Keratinocyte (primary cell): ENCODE measurements at regions not wholly inside any gene's neighbourhood (a gene's known extent, or its start where the extent isn't known, plus 50 kb on each side); places are given as distances from the start of the nearest gene placed in this dataset.

Experiments
- DNase-seq: peaks from one replicate; pipeline ENCODE4 v3.0.0-alpha.2; 2011; ENCODE audit warnings: low read depth, missing footprints, low spot score
- FAIRE-seq: peaks from 2 replicates; lab custom pipeline; 2011; peaks lifted over from hg19 to GRCh38; lab: Jason Lieb, UNC
- H2AFZ ChIP-seq: 2 replicates; pipeline ENCODE4 v1.6.0; 2012; ENCODE audit warnings: low read length, control low read depth, inconsistent platforms; ENCODE audit not compliant: control insufficient read depth
- H3K27ac ChIP-seq: 2 replicates; pipeline ENCODE4 v1.5.1; 2011; ENCODE audit warnings: low read length; ENCODE audit not compliant: control insufficient read depth, insufficient read depth
- H3K27me3 ChIP-seq: 3 replicates; pipeline ENCODE4 v1.6.0; 2011; ENCODE audit warnings: low read length; ENCODE audit not compliant: control insufficient read depth, insufficient read depth; ENCODE audit errors: extremely low read depth
- H3K36me3 ChIP-seq, 2 experiments: 2 replicates in 1 of 2; 3 replicates in 1 of 2; pipeline ENCODE4 v1.5.1; 2011; ENCODE audit warnings: low read length in 2 of 2, mild to moderate bottlenecking in 1 of 2; ENCODE audit not compliant: control insufficient read depth in 2 of 2, insufficient read depth in 2 of 2; ENCODE audit errors: extremely low read depth in 1 of 2
- H3K4me1 ChIP-seq: 3 replicates; pipeline ENCODE4 v1.5.1; 2011; ENCODE audit warnings: low read length; ENCODE audit not compliant: control insufficient read depth, insufficient read depth; ENCODE audit errors: extremely low read depth
- H3K4me2 ChIP-seq: 3 replicates; pipeline ENCODE4 v1.6.0; 2011; ENCODE audit warnings: low read depth, low read length; ENCODE audit not compliant: control insufficient read depth, insufficient read depth; ENCODE audit errors: extremely low read depth
- H3K4me3 ChIP-seq, 3 experiments: fragments of 200-600 bp in 1 of 3; sonication (generic) in 1 of 3; 2 replicates in 2 of 3; 3 replicates in 1 of 3; pipeline ENCODE4 v1.5.1; 2011 to 2016; ENCODE audit warnings: low read length in 3 of 3, mild to moderate bottlenecking in 3 of 3, control low read depth in 2 of 3, inconsistent platforms in 1 of 3, low read depth in 1 of 3, mixed read lengths in 1 of 3, mixed run types in 1 of 3, moderate library complexity in 1 of 3; ENCODE audit not compliant: control insufficient read depth in 2 of 3, insufficient read depth in 2 of 3; ENCODE audit errors: extremely low read depth in 1 of 3
- H3K79me2 ChIP-seq: 2 replicates; pipeline ENCODE4 v1.6.0; 2012; ENCODE audit warnings: low read length; ENCODE audit not compliant: control insufficient read depth, insufficient read depth
- H3K9ac ChIP-seq: 3 replicates; pipeline ENCODE4 v1.6.0; 2011; ENCODE audit warnings: low read length; ENCODE audit not compliant: control insufficient read depth, insufficient read depth; ENCODE audit errors: extremely low read depth
- H3K9me1 ChIP-seq: 3 replicates; pipeline ENCODE4 v1.6.0; 2011; ENCODE audit warnings: low read length; ENCODE audit not compliant: control insufficient read depth, insufficient read depth; ENCODE audit errors: extremely low read depth
- H3K9me3 ChIP-seq: 2 replicates; pipeline ENCODE4 v1.5.1; 2012; ENCODE audit warnings: low read depth, low read length; ENCODE audit not compliant: control insufficient read depth
- H4K20me1 ChIP-seq: 3 replicates; pipeline ENCODE4 v1.6.0; 2011; ENCODE audit warnings: low read length; ENCODE audit not compliant: control insufficient read depth, insufficient read depth; ENCODE audit errors: extremely low read depth
- EZH2 ChIP-seq: IDR thresholded peaks from one replicate; pipeline ENCODE4 v1.6.1; 2012; ENCODE audit warnings: inconsistent platforms, mild to moderate bottlenecking, low read length, moderate library complexity
- dilution Hi-C: fragments of 300-500 bp; cut with MboI; formaldehyde crosslinking; loops from one replicate; pipeline ENCODE4 v1.7.0; 2020; ENCODE audit warnings: low sequenced_read_pairs; ENCODE audit not compliant: extremely low pct_ligation_motif_present
- TF ChIP-seq, protein P1 (sequence below), 3 experiments: IDR thresholded peaks in 1 of 3; conservative IDR thresholded peaks in 1 of 3; optimal IDR thresholded peaks in 1 of 3; 2 replicates in 2 of 3; 3 replicates in 1 of 3; pipeline versions ENCODE3 to v1.5.1; 2011; ENCODE audit warnings: low read length in 3 of 3, mild to moderate bottlenecking in 3 of 3, moderate library complexity in 2 of 3, control low read depth in 1 of 3, inconsistent platforms in 1 of 3; ENCODE audit not compliant: insufficient read depth in 2 of 3; ENCODE audit errors: extremely low read depth in 1 of 3

DNA sequence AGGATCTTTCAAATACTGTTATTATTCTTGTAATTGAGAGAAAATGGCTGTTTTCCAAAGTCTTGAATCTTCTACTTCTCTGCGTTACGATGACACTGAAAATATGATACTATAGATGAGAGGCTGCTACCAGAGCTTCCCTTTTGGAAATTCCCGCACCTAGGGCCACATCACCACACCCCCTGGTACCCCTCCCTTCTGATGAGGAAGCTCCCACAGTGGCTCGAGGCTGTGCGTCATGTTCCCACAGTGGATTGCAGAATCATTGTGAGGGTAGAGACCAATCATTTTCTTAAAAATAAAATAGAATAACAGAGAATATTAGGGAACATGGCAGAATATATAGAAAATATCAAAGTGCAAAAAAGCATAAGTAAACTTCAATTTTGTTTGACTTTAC lies 268.9 kb upstream of the SMIM21 start:
- Histone ChIP-seq H3K36me3 (no peaks in the 10 kb centered on the region), H2AFZ (no peak overlapping the region), H3K9me1 (no peaks in the 10 kb centered on the region), H4K20me1 (no peaks in the 10 kb centered on the region), H3K4me3 (no peak overlapping the region), H3K9me3 (no peaks in the 10 kb centered on the region), H3K4me1 (no peaks in the 10 kb centered on the region), H3K79me2 (no peaks in the 10 kb centered on the region), H3K4me2 (no peak overlapping the region), H3K27me3 (no peaks in the 10 kb centered on the region), H3K27ac (no peak overlapping the region), H3K9ac (no peak overlapping the region)
- DNase-seq (no peak), FAIRE-seq (no peak)
- TF ChIP-seq, protein P1, sequence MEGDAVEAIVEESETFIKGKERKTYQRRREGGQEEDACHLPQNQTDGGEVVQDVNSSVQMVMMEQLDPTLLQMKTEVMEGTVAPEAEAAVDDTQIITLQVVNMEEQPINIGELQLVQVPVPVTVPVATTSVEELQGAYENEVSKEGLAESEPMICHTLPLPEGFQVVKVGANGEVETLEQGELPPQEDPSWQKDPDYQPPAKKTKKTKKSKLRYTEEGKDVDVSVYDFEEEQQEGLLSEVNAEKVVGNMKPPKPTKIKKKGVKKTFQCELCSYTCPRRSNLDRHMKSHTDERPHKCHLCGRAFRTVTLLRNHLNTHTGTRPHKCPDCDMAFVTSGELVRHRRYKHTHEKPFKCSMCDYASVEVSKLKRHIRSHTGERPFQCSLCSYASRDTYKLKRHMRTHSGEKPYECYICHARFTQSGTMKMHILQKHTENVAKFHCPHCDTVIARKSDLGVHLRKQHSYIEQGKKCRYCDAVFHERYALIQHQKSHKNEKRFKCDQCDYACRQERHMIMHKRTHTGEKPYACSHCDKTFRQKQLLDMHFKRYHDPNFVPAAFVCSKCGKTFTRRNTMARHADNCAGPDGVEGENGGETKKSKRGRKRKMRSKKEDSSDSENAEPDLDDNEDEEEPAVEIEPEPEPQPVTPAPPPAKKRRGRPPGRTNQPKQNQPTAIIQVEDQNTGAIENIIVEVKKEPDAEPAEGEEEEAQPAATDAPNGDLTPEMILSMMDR (optimal IDR thresholded peaks at IDR 0.05 in 1 of 3, IDR thresholded peaks at IDR 0.05 in 1 of 3, conservative IDR thresholded peaks at IDR 0.05 in 1 of 3; ENCODE audit: extremely low read depth in 1 of 3, insufficient read depth in 2 of 3, low read length in 3 of 3) = no peak
- no peak for TF ChIP-seq EZH2
- dilution Hi-C loops = no loop called here

DNA sequence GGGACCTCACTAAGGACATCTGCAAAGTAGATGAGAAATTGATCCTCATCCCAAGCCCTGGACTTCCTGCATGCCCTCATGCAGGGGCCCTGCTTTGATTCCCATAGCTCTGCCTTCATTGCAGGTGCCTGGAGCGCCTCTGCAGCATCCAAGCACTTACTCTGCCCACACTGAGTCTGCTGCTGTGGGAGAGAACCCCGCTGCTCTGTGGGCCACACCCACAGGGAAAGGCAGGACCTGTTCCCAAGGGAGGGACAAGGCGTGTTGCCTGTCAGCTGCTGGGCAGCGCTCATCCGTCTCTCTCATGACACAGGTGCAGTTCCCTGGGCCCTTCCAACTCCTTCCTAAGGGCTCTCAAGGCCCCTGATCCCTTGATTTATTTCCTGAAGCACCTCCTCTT lies 266.8 kb upstream of the SMIM21 start:
- no peaks in the 10 kb centered on the region for H4K20me1 ChIP-seq
- no peak overlapping the region for H3K9ac ChIP-seq
- DNase-seq (no peak), FAIRE-seq (no peak)
- TF ChIP-seq, protein P1 (optimal IDR thresholded peaks at IDR 0.05 in 1 of 3, IDR thresholded peaks at IDR 0.05 in 1 of 3, conservative IDR thresholded peaks at IDR 0.05 in 1 of 3; ENCODE audit: extremely low read depth in 1 of 3, insufficient read depth in 2 of 3, low read length in 3 of 3) = no peak
- TF ChIP-seq EZH2 = no peak
- H3K4me3 ChIP-seq = no peak overlapping the region
- no peaks in the 10 kb centered on the region for H3K9me3 ChIP-seq
- H3K9me1 ChIP-seq = no peaks in the 10 kb centered on the region
- no peaks in the 10 kb centered on the region for H3K79me2 ChIP-seq
- H3K36me3 ChIP-seq = no peaks in the 10 kb centered on the region
- H3K4me2 ChIP-seq = no peak overlapping the region
- no peaks in the 10 kb centered on the region for H3K27me3 ChIP-seq
- no peak overlapping the region for H2AFZ ChIP-seq
- H3K27ac ChIP-seq = no peak overlapping the region
- no peaks in the 10 kb centered on the region for H3K4me1 ChIP-seq
- dilution Hi-C loops = no loop called here
